B cell (primary cell): ENCODE measurements at regions not wholly inside any gene's neighbourhood (a gene's known extent, or its start where the extent isn't known, plus 50 kb on each side); places are given as distances from the start of the nearest gene placed in this dataset.

Experiments
- EZH2 ChIP-seq: IDR thresholded peaks from 2 replicates; pipeline ENCODE4 v1.6.1; 2012; ENCODE audit warnings: borderline replicate concordance, low read depth, mild to moderate bottlenecking, moderate library complexity, low read length; ENCODE audit not compliant: insufficient read depth, poor library complexity, severe bottlenecking
- TF ChIP-seq, protein P1 (sequence below): fragments of 200-600 bp; IDR thresholded peaks from one replicate; pipeline ENCODE4 v1.8.0; 2022; ENCODE audit warnings: antibody characterized with exemption, mild to moderate bottlenecking

DNA sequence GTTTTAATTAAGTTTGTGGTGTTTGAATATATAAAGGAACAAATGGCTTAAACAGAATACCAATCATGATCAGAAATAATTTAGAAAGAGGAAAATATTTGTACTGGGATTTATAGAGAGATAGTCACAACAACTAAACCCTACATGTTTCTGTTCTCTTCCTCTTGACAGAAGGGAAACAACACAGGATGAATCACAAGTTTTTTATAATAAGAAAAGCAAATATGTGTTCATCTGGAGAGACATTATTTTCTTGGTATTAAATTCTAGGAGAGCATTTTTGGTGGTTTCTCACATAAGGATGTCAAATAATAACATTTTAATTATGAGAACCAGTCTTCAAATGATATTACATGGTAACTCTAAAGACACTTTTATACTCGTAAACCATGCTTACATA lies 232.9 kb upstream of the PKP2 start:
- TF ChIP-seq EZH2 = no peak
- TF ChIP-seq, protein P1, sequence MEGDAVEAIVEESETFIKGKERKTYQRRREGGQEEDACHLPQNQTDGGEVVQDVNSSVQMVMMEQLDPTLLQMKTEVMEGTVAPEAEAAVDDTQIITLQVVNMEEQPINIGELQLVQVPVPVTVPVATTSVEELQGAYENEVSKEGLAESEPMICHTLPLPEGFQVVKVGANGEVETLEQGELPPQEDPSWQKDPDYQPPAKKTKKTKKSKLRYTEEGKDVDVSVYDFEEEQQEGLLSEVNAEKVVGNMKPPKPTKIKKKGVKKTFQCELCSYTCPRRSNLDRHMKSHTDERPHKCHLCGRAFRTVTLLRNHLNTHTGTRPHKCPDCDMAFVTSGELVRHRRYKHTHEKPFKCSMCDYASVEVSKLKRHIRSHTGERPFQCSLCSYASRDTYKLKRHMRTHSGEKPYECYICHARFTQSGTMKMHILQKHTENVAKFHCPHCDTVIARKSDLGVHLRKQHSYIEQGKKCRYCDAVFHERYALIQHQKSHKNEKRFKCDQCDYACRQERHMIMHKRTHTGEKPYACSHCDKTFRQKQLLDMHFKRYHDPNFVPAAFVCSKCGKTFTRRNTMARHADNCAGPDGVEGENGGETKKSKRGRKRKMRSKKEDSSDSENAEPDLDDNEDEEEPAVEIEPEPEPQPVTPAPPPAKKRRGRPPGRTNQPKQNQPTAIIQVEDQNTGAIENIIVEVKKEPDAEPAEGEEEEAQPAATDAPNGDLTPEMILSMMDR = no peak
